GM21528 (cell line): ENCODE measurements at regions not wholly inside any gene's neighbourhood (a gene's known extent, or its start where the extent isn't known, plus 50 kb on each side); places are given as distances from the start of the nearest gene placed in this dataset.
"Not testable (repeated sequence)": the region's sequence is repeated elsewhere in the genome, so short reads cannot be mapped to it uniquely, and the experiment has no call there.

Source experiments
- ATAC-seq: cut with Tn5 transposase; IDR thresholded peaks from one replicate; pipeline ENCODE4 v1.9.1; 2021; ENCODE audit warnings: mild to moderate bottlenecking, moderate library complexity; ENCODE audit not compliant: unreplicated experiment, low FRiP score

DNA sequence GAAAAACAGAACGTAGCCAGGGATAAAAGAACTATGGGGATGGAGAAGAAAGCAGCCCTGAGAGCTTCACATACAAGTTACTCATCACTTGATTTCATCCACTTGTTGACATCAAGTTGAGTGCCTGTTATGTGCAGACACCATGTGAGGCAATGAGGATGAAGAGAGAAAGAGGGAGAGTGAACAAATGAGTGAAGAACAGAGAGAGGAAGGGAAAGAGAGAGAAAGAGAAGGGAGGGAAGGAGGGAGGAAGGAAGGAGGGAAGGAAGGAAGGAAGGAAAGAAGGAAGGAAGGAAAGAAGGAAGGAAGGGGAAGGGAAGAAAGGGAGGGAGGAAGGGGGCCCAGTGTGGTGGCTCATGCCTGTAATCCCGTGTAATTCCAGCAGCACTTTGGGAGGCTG, 72.3 kb upstream of the SMAD3 start:
- ATAC-seq: no peak

DNA sequence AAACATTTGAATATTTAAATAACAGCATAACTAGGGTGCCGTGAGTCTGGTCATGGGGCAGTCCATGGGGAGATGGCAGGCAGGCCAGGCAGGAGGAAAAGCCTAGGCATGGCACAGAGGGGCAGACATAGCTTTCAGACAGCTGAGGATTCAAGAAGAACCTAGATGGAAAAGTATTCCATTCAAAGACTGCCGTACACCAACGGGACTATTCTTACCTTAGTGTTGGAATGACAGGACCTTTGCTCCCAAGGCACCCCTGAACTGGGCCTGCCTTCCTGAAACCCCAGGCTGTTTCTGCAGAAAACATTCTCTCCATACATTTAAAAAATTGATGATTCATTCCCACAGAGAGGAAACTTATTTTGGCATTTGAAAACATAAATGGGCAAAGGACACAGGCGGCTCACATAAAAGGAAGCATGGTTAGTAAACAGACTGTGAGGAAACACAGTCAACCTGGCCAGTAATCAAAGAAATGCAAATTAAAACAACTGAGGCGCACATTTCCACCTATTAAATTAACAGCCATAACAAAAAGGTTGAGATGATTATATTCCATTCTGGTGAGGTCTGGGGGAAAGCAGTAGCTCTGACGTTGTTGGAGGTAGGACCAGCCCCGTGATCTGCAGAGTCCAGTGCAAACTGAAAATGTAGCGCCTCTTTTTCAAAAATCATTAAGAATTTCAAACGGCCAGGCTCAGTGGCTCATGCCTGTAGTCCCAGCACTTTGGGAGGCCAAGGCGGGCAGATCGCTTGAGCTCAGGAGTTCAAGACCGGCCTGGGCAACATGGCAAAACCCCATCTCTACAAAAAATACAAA, 71.3 kb upstream of the SMAD3 start:
- no peak for ATAC-seq

DNA sequence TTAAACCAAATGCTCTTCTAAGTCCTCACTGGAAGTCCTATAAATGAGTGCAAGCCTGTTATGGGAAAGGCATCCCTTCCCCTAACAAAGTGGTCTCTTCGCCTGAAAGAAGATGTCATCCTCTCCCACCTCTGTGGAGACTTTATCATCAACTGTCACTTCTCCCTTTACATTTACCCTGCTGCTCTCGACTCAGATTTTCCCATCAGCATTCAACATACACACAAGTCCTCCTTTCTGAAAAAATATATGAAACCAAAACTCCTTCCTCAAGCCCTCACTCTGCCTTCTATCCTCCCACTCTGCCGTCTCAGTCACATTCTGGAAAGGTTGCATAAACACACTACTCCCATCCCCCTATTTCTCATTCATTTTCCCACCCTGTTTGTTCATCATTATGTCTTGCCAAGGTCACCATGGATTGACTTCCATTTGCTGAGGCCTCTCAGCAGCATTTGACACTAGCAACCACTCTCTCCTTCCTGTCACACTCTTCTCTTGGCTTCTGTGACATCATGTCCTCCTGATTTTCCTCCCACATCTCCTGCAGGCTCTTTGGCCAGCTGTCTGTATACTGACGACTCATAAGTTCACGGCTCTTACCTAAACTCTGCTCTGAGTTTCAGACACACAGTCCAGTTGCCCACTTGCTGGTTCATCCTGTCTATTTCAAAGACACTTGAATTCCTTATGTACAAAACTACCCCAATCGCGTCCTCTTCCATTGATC, 70.3 kb upstream of the SMAD3 start:
- no peak for ATAC-seq

GRCh38 chr15:66996094-66996493, 69.3 kb upstream of the SMAD3 start:
- no peak for ATAC-seq

DNA sequence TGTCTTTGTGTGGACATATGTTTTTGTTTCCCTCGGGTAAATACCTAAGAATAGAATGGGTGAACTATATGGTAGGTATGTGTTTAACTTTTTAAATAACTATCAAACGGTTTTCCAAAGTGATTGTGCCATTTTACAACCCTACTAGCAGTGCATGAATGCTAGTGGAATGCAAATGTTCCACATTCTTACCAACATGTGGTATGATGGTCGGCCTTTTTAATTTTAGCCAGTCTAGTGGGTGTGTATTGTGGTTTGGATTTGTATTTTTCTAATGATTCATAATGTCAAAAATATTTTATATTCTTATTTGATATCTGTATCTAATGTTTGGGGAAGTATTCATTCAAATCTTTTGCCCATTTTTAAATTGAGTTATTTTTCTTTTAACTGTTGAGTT, 68.2 kb upstream of the SMAD3 start:
- no peak for ATAC-seq

DNA sequence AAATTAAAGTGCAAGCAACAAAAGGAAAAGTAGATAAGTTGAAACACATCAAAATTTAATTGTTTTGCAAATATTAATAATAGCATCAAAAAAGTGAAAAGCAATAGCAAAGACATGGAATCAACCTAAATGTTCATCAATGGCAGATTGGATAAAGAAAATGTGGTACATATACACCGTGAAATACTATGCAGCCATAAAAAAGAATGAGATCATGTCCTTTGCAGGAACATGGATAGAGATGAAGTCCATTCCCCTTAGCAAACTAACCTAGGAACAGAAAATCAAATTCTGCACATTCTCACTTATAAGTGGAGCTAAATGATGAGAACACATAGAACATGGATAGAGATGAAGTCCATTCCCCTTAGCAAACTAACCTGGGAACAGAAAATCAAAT, 67.2 kb upstream of the SMAD3 start:
- not testable (repeated sequence) for ATAC-seq

- no peak for ATAC-seq
Measured at GRCh38 chr15:66999046-66999968, 66.1 kb upstream of the SMAD3 start.

DNA sequence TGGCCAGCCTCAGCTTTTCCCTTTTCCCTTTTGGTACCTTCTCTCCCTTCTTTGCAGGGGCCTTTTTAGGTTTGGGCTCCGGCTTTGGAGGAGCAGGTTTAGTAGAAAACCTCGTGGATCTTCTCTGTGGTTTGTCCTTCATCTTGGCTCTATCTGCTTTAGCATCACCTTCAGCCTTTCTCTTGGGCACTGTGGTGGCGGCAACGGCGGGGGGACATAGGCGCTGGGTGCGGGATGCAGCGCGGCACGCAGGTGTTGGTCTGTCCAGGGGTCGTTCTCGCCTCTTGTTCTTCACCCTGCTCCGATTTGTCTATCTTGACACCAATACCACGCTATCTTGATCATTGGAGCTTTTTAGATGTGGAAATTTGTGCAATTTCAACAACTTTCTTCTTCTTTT, 64.5 kb upstream of the SMAD3 start:
- ATAC-seq: no peak

- no peak for ATAC-seq
Measured at GRCh38 chr15:67002368-67002767, 63.0 kb upstream of the SMAD3 start.

DNA sequence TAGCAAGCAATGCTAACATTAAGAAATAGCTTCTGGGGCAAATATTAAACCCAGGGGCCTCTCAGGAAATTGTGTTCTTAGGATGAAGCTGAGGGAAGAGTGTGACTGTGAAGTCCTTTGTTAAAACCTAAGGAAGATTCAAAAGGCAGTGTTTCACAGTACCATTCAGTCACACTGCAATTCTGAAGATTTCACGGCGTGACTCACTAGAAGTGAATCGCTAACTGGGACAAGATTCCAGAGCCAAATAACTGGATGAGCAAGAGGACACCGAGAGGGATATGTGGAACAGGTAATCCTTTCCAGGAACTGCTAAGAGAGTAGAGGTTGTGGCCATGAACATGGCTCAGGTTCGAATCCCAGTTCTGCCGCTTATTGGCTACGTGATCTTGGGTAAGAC, 61.8 kb upstream of the SMAD3 start:
- no peak for ATAC-seq

DNA sequence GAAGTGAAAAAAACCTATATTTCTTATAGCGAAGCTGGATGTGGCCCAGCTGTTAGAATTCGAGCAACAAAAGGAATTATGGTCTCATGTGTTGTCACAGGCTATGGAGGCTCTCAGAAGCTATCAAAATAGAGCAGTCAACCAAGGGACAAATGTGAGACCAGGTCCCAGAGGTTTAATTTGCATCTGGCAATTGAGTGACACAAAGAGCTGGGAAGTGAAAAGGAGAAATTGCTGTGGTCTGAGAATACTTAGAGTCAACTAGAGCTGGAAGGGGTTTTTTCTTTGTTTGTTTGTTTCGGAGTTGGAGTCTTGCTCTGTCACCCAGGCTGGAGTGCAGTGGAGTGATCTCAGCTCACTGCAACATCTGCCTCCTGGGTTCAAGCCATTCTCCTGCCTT, 61.3 kb upstream of the SMAD3 start:
- ATAC-seq: no peak

GRCh38 chr15:67005294-67005996, 60.0 kb upstream of the SMAD3 start:
- ATAC-seq: no peak

GRCh38 chr15:67006083-67007065, 59.0 kb upstream of the SMAD3 start:
- no peak for ATAC-seq

DNA sequence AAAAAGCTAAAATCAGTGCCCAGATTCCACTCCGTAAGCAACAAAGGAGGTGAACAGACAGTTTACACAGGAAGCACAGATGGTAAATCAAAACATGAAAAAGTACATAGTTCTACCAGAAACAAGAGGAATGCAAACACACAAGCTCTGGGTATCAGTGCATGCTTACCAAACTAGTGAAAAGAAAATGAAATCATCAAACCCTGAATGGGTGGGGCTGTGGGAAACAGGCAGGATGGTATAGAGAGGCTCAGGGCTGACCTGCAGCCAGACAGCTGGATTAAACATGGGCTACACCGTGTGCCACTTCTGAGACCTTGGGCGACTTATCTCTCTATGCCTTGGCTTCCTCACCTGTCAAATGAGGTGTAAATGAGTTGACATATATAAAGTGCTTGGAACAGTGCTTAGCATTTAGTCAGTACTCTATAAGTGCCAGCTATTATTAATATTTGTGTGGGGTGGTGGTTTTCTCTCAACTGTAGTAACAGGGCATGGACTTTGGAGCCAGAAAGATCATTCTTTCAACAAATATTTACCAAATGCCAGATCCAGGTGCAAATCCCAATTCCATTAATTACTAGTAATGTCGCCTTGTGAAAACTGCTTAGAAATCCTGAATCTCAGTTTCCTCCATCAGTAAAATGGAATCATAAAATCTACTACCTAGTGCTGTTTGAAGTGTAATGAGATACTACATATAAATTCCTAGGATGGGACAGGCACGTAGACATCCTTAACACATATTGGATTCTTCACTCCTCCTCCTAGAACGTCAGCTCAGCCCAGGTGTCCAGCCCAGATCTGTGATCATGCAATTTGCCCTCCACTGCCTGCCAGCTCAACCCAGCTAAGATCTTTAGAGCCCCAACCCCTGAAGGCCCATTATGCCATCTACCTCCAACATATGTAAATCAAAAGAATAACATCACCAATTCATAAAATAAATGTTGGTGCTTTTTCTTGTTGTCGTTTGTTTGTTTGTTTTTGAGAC, 55.5 kb upstream of the SMAD3 start:
- ATAC-seq: no peak

DNA sequence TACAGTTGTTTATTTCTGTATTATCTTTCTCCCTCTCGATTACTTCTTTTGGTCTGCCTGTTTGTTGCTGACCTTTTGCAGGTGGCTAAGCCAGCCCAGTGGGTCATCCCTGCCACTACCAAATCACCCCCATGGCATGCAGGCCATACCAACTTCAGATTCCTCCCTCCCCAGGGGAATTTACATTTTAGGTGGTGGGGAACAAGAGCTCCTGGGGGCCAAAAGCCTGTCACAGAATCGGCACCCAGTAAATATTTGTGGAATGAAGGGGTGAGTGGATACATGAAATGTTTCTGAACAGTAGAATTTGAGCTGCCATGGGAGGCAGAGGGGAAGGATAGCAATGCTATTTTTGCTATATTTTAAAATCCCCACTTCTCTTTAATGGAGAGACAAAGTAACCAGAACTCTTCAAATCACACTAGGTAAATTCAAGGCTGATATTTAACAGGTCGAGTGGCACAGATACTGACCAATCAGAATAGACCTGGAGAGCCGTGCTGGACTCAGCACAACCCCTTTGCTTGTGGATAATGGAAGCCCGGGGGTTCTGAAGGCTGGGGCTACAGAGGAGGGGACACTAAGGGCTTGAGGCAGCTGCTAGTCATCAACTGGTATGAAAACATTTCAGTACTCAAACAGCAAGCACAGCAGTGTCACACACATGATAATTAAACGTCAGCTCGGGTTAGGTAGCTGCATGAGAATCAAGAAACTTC, 54.3 kb upstream of the SMAD3 start:
- no peak for ATAC-seq

- ATAC-seq: no peak
Measured at GRCh38 chr15:67011617-67012005, 53.8 kb upstream of the SMAD3 start.

GRCh38 chr15:67013696-67014095, 51.7 kb upstream of the SMAD3 start:
- no peak for ATAC-seq
